ENCODE measurements at regions not wholly inside any gene's neighbourhood (a gene's known extent, or its start where the extent isn't known, plus 50 kb on each side); places are given as distances from the start of the nearest gene placed in this dataset.

DNA sequence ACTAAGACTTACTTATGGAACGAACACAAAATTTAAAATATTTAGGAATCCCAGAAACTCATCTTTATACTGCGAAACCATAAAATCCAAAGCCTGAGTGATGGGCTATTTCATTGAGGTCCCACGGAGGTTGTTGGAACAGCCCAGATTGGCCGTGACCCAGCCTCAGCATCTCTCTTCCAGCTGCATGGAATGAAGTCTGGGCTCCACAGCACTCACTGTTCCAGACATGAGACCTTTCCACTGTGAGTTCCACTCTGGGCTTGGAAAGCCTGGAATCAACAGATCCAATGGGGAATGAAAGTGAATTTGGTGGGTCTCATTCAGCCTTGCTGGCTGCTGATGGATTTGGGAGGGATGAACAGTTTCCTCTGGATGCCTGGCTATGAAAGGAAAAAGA is 184.9 kb downstream of the EMX2 start:
- ATAC-seq (ENCODE audit: low read depth) (no peak), DNase-seq (no peak)
- Mint-ChIP-seq H3K4me1 (no peaks in the 10 kb centered on the region), H3K27me3 (peaks cover 15% of the 10 kb centered on the region), H3K9me3 (no peaks in the 10 kb centered on the region), H3K27ac (no peak overlapping the region), H3K4me3 (no peak overlapping the region), H3K36me3 (ENCODE audit: low read depth) (no peaks in the 10 kb centered on the region)
- CTCF ChIA-PET, result no interaction called here
- intact Hi-C loops (cut with micrococcal nuclease), result no loop called here
- POLR2A ChIA-PET, result no interaction called here
- TF ChIP-seq, protein P1, sequence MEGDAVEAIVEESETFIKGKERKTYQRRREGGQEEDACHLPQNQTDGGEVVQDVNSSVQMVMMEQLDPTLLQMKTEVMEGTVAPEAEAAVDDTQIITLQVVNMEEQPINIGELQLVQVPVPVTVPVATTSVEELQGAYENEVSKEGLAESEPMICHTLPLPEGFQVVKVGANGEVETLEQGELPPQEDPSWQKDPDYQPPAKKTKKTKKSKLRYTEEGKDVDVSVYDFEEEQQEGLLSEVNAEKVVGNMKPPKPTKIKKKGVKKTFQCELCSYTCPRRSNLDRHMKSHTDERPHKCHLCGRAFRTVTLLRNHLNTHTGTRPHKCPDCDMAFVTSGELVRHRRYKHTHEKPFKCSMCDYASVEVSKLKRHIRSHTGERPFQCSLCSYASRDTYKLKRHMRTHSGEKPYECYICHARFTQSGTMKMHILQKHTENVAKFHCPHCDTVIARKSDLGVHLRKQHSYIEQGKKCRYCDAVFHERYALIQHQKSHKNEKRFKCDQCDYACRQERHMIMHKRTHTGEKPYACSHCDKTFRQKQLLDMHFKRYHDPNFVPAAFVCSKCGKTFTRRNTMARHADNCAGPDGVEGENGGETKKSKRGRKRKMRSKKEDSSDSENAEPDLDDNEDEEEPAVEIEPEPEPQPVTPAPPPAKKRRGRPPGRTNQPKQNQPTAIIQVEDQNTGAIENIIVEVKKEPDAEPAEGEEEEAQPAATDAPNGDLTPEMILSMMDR (IDR thresholded peaks at IDR 0.05), result no peak

DNA sequence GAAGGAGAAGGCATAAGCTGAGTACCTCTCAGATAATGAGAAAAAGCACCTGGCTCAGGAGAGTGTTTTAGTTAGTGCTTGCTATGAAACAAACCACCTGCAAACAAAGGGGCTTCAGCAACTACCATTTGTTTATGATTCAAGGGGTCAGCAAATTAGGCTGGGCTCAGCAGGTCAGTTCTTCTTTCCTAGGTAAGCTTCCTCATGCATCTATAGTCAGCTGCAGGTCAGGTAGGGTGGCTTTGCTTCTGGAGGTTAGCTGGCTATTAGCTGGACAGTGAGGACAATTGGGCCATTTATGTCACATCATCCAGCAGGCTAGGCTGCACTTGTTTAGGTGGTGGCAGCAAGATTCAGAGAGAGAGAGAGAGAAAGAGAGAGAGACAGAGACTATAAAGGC is 185.5 kb downstream of the EMX2 start:
- Mint-ChIP-seq H3K4me3 (no peak overlapping the region), H3K27ac (no peak overlapping the region), H3K4me1 (no peaks in the 10 kb centered on the region), H3K9me3 (no peaks in the 10 kb centered on the region), H3K27me3 (peaks cover 14% of the 10 kb centered on the region), H3K36me3 (ENCODE audit: low read depth) (no peaks in the 10 kb centered on the region)
- ATAC-seq (ENCODE audit: low read depth) (no peak), DNase-seq (no peak)
- ChIA-PET POLR2A (interaction anchor here (0.7 kb wide), 1 partner anchor 655 kb away, joined by 4 read pairs; no protein-coding TSS in a partner anchor), CTCF (no interaction called here)
- intact Hi-C loops (cut with micrococcal nuclease), result no loop called here
- TF ChIP-seq, protein P1 (IDR thresholded peaks at IDR 0.05), result no peak

DNA sequence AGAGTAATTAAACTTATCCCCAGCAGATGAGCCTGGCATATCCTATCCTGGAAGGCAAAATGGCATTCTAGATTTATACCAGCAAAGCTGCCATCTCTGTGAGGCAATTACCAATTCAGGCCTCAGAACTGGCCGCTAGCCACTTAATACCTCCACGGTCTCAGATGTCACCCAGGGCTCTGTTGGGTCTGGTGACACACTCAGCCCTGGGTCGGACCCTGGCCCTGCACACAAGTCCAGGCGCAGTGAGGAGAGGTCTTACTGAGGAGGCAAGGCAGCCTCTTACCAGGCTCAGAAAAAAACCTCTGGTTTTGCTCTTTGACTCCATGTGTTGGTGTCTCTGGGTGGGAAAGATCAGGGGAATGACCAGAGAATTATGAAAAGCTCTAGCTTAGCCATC is 186.6 kb downstream of the EMX2 start:
- ChIA-PET CTCF (no interaction called here), POLR2A (no interaction called here)
- H3K4me3 Mint-ChIP-seq, result no peak overlapping the region
- peaks cover 18% of the 10 kb centered on the region for H3K27me3 Mint-ChIP-seq
- no peak for DNase-seq
- no peak overlapping the region for H3K27ac Mint-ChIP-seq
- intact Hi-C loops (cut with micrococcal nuclease), result no loop called here
- no peaks in the 10 kb centered on the region for H3K4me1 Mint-ChIP-seq
- H3K9me3 Mint-ChIP-seq, result no peaks in the 10 kb centered on the region
- H3K36me3 Mint-ChIP-seq (ENCODE audit: low read depth), result no peaks in the 10 kb centered on the region
- ATAC-seq (ENCODE audit: low read depth), result no peak
- TF ChIP-seq, protein P1 (IDR thresholded peaks at IDR 0.05), result no peak

DNA sequence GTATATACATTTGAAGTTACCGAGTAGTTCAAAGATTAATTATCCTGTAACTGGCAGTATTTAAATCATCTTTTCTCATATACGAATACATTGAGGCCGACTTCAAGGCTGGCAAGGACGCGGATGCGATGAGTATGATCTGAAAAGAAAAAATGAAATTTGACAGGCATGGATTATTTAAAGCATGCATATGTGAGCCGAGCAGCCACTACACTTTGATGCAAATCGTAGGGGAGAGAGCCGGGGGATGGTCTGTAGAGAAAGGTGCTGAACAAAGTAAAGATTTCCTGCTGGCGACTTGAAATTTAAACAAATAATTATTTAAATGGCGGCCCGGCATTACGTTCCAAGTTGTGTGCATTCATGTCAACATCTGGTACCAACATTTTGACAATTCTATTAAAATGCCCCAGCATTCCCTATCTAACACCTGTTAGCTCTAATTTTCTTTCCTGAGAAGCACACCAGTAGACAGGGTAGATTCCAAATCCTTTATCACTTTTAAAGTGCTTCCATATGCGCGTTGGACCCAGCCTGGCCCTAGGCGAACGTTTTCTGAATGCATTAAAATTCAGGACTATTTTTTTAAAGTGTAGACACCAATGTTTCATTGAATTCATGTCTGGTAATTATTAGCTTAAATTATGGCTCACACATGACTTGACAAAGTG is 188.7 kb downstream of the EMX2 start:
- CTCF ChIA-PET, result no interaction called here
- Mint-ChIP-seq H3K27me3 (peaks cover 29% of the 10 kb centered on the region), H3K36me3 (ENCODE audit: low read depth) (no peaks in the 10 kb centered on the region), H3K27ac (no peak overlapping the region), H3K4me3 (no peak overlapping the region), H3K4me1 (no peaks in the 10 kb centered on the region), H3K9me3 (no peaks in the 10 kb centered on the region)
- intact Hi-C loops (cut with micrococcal nuclease), result no loop called here
- TF ChIP-seq, protein P1 (IDR thresholded peaks at IDR 0.05), result no peak
- POLR2A ChIA-PET, result no interaction called here
- no peak for ATAC-seq (ENCODE audit: low read depth)
- DNase-seq, result no peak

DNA sequence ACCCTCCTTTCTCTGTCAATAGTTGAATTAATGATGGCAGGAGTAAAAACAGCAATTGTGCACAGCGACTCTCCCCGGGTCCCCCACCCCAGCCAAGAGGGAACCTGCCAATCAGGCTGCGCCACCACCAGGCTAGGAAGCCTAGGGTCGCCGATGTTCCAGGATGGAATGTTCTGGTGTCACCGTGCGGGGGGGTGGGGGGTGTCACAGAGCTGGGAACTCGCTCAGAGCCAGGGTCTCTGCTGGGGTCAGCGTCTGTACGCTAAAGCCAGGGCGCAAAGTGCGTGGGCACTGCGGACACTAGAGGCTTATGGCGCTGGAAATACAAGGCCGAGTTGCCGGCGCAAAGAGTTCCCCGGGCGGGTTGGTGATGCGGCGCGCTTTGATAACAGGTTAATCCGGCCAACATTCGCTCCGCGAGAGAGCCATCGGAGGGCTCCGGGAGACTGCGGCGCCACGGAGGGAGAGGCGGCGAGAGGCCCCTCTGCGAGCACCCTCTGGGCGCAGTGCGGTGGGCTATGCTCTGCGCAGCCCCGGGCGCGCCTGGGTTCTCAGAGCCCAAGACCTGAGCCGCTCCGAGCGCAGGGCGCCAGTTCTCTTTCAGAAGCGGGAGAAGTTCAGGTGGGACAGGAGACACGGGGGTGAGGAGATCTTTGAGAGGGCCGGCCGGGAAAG is 192.3 kb downstream of the EMX2 start:
- ATAC-seq (ENCODE audit: low read depth) (no peak), DNase-seq (no peak)
- Mint-ChIP-seq H3K27ac (no peak overlapping the region), H3K27me3 (peaks cover 30% of the 10 kb centered on the region), H3K4me1 (no peaks in the 10 kb centered on the region), H3K36me3 (ENCODE audit: low read depth) (no peaks in the 10 kb centered on the region), H3K4me3 (no peak overlapping the region), H3K9me3 (no peaks in the 10 kb centered on the region)
- TF ChIP-seq, protein P1 (IDR thresholded peaks at IDR 0.05), result no peak
- CTCF ChIA-PET, result no interaction called here
- intact Hi-C loops (cut with micrococcal nuclease), result no loop called here
- POLR2A ChIA-PET, result no interaction called here

Measured in activated B cell treated with CpG ODN at 0.5 μM for 24 hours (primary cell).